Urothelium cell line (cell line): ENCODE measurements at regions not wholly inside any gene's neighbourhood (a gene's known extent, or its start where the extent isn't known, plus 50 kb on each side); places are given as distances from the start of the nearest gene placed in this dataset.
A peak's percentile ranks its signal among the peaks of the same experiment; 100 is the strongest.
"Not testable (repeated sequence)": the region's sequence is repeated elsewhere in the genome, so short reads cannot be mapped to it uniquely, and the experiment has no call there.

ENCODE experiments used
- DNase-seq: peaks from one replicate; pipeline ENCODE4 v3.0.0; 2011; ENCODE audit warnings: low spot score, mixed read lengths
- FAIRE-seq: peaks from 2 replicates; lab custom pipeline; 2011; peaks lifted over from hg19 to GRCh38; lab: Jason Lieb, UNC

GRCh38 chr4:174012886-174013259 lies 270.6 kb downstream of the FBXO8 start:
- no peak for DNase-seq
- no peak for FAIRE-seq

GRCh38 chr4:174012135-174012885 lies 271.2 kb downstream of the FBXO8 start:
- DNase-seq (no peak), FAIRE-seq (no peak)

DNA sequence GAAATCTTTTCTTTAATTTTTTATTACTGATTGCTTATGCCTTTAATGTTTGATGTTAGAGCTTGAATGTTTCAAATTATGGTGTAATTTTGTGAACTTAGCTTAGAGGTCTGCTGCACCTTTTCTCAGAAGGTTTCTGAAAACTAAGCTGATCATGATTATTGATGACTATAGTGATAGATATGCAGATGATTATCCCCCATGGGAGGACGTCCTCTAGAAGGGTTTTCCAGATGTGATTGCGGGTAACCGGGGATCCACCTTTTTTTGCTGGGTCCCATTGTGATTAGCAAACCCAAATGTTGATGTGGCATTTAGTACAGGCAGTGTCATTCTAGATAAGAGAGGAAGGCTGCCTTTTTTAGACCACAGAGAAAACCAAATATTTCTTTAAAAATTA lies 272.9 kb downstream of the FBXO8 start:
- no peak for DNase-seq
- FAIRE-seq, result no peak

GRCh38 chr4:174009686-174010451 lies 273.6 kb downstream of the FBXO8 start:
- FAIRE-seq (no peak), DNase-seq (no peak)

DNA sequence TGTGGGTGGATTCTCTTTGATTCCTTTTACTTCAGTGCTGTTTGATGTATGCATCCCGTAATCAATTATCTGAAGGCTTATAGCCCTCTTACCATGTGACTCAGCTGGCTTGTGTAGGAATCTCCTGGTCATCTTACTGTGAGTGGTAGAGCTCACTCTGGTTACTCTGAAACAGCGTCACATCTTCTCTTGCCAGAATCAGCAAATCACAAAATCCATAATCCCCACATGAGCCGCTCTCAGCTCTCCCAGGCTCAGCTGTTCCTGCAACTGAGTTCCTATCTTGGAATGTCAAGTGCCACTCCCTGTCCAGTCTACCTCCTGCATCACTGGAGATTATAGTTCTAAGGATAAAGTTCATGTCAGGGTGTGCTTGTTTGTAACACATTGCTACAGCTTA lies 278.0 kb downstream of the FBXO8 start:
- no peak for FAIRE-seq

DNA sequence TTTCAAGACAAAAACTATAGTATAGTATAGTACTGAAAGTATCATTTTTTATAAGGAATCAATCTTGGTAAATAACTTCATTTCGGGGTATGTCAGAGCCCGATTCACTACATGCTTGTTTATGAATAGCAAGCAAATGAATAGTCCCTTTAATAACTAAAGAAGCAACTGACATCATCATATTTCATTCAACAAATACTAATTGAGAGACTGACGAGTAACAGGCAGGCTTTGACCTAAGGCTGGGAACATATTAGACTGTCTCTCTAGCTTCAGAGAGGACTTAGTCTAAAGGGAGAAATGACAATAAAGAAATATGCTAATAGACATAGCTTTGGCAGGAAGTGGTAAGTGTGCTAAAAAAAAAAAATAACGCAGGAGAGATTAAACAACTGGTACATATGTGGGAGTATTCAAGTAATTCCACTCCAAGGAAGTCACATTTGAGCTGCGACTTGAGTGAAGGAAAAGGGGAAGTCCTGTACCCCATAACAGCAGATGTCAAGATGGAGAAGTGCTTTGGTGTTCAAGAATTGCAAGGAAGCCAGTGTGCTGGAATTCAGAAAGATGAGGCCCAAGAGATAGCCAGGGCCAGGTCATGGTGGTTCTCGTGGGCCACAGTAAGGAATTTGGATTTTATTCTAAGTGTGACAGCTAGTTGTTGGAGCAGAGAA lies 284.9 kb downstream of the FBXO8 start:
- no peak for FAIRE-seq
- no peak for DNase-seq

More for the DNA sequence above, 278.0 kb downstream of the FBXO8 start:
- no peak for DNase-seq

DNA sequence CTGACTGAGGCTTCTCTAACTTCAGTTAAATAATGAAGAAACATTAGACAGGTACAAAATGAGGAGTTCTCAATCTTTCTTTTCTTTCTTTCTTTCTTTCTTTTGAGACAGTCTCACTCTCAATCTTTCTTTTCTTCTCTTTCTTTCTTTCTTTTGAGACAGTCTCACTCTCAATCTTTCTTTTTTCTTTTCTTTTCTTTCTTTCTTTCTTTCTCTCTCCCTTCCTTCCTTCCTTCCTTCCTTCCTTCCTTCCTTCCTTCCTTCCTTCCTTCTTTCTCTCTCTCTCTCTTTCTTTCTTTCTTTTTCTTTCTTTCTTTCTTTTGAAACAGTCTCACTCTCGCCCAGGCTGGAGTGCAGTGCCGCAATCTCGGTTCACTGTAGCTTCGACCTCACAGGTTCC lies 287.7 kb downstream of the FBXO8 start:
- FAIRE-seq, DNase-seq: not testable (repeated sequence)

GRCh38 chr4:173991814-173992213 lies 291.7 kb downstream of the FBXO8 start:
- FAIRE-seq (no peak), DNase-seq (no peak)

- FAIRE-seq, result no peak
- DNase-seq, result no peak
Measured at GRCh38 chr4:173991316-173991715, 292.2 kb downstream of the FBXO8 start.

DNA sequence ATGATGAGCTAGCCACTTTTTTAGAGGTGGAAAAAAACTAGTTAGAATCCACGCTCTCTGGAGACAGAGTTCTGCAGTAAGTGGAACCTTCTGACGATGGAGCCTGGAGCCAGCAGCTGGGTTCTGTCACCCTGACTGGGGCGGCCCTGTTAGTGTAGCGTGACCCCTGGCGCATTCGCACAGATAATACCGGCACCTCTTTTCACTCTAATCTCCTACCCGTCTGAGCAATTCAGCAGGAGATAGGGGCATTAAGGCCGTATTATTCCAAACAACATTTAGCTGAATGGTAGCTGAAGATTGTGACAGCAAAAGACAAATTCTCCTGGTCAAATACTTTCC lies 292.6 kb downstream of the FBXO8 start:
- FAIRE-seq (no peak), DNase-seq (no peak)

GRCh38 chr4:173990126-173990868 lies 293.2 kb downstream of the FBXO8 start:
- no peak for FAIRE-seq
- peak; percentile 18 for DNase-seq

DNA sequence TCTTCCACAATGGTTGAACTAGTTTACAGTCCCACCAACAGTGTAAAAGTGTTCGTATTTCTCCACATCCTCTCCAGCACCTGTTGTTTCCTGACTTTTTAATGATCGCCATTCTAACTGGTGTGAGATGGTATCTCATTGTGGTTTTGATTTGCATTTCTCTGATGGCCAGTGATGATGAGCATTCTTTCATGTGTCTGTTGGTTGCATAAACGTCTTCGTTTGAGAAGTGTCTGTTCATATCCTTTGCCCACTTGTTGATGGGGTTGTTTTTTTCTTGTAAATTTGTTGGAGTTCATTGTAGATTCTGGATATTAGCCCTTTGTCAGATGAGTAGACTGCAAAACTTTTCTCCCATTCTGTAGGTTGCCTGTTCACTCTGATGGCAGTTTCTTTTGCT lies 319.9 kb downstream of the FBXO8 start:
- not testable (repeated sequence) for DNase-seq, FAIRE-seq

- FAIRE-seq, result no peak
- DNase-seq, result no peak
Measured at GRCh38 chr4:173960398-173960797, 323.1 kb downstream of the FBXO8 start.

GRCh38 chr4:173958445-173958844 lies 325.0 kb downstream of the FBXO8 start:
- no peak for FAIRE-seq
- no peak for DNase-seq

DNA sequence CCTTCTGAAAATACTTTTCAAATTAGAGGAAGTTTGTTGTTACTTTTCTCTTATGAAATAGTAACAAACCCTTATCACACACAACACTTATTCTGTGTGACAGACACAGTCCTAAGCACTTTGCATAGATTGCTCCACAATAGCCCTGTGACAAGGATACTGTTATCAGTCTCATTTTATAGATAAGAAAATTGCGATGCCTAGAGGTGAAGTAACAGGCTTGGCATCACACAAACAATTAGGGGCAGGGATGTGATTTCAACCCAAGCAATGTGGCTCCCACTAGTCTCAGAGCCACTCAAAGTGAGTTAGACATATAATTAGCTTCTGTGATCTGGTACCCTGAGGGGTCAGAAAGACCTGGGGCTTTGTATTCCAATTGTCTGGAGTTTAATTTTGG lies 339.9 kb downstream of the FBXO8 start:
- FAIRE-seq (no peak), DNase-seq (no peak)

DNA sequence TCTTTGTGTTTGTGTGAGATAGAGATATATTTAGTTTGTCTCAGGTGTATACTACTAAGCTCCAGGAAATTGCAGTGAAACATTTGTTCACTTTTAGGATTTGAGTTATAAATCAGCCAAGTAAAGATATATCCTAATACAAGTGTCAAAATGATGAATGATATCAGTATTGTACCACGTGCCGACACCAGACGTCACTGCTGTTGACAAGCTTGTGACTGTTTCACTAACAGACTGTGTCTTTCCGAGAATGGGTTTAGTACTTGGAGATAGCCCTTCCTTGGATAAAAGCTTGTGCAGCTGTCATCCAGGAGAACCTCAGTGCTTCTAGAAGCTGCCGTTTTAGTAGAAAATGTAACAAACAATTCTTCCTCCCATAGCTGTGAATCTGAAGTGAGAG lies 343.3 kb downstream of the FBXO8 start:
- DNase-seq (no peak), FAIRE-seq (no peak)

DNA sequence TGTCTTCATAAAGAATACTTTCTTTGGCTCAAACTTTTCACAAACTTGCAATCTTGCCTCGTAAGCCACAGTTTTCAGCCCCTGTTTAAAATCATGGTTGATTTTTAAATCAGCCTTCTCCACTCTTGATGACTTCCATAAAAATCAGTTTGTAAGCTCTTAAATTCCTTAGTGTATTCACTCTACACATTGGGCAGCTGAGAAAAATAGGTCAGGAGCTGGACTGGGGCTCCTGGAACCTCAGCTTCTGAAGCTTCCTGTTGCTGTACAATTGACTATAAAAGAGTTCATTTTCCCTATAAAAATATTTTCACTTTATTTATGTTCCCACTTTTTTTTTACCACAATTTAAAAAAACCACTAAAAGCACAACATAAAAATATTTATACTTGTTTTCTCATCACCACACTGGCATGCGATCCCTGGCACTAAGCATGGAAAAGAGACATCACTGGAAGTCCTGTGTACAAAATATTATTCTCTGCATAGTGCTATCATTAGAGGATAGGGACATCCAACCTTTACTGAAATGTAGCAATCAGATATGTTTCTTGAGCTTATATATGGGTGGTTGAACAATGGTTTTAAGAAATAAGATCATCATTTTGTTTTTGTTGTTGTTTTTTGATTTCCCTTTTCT lies 345.7 kb downstream of the FBXO8 start:
- FAIRE-seq, result no peak

DNA sequence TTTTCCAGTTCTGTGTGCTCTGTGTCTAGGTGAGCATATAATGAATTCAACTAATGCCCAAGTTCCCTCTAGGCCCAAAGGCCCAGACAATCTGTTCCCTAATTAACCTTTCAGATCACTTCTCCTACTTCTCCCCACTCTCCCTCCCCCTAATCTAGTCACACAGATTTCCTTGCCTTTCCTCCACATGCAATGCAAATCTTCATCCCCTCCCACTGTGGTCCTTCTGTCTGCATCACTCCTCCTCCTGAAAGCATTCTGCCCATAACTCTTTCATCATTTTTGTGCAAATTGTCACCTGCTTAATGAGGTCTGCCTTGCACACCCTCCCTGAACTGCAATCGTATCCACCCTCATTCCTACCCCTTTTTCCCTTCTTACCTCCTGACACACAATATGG lies 346.6 kb downstream of the FBXO8 start:
- no peak for DNase-seq
- FAIRE-seq, result no peak

More for the DNA sequence above, 345.7 kb downstream of the FBXO8 start:
- DNase-seq, result no peak

GRCh38 chr4:173935622-173936405 lies 347.7 kb downstream of the FBXO8 start:
- DNase-seq, result no peak
- no peak for FAIRE-seq
